ENCODE measurements at regions not wholly inside any gene's neighbourhood (a gene's known extent, or its start where the extent isn't known, plus 50 kb on each side); places are given as distances from the start of the nearest gene placed in this dataset.

- intact Hi-C loops (cut with DNase I), result no loop called here
Observed at GRCh38 chr9:85431339-85432102, 310.2 kb downstream of the AGTPBP1 start.

GRCh38 chr9:85430659-85431338 lies 311.0 kb downstream of the AGTPBP1 start:
- DNase-seq, result no peak
- intact Hi-C loops (cut with DNase I), result no loop called here
- peak in 1 of 2 donors; percentile 19 for ATAC-seq

More at GRCh38 chr9:85431339-85432102, 310.2 kb downstream of the AGTPBP1 start:
- no peak for ATAC-seq
- no peak for DNase-seq

GRCh38 chr9:85428230-85428629 lies 313.5 kb downstream of the AGTPBP1 start:
- intact Hi-C loops (cut with DNase I), result no loop called here
- no peak for ATAC-seq
- no peak for DNase-seq

GRCh38 chr9:85427772-85428171 lies 314.0 kb downstream of the AGTPBP1 start:
- intact Hi-C loops (cut with DNase I), result no loop called here
- ATAC-seq (no peak), DNase-seq (no peak)

DNA sequence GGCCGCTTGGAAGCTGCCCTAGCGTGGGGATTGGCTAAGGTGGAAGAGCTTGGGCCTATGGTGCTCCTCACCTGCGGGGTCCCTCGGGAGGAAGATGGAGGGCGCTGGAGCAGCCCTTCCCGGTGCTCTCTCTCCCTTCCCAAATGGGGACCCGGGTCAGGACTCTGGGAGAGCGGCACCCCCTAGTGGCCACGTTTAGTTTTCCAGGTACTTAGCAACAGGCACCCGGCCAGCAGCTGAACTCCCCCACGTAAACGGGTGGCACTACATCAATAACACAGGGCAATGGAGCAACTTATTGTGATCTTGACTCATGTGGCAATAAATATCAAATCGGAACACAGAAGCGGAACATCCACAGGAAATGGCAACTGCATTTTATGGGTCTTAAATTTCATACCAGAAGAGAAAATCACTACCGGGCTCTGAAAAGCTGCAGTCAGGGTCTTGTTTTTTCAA lies 316.6 kb downstream of the AGTPBP1 start:
- intact Hi-C loops (cut with DNase I), result no loop called here
- DNase-seq, result peak; percentile 57
- ATAC-seq, result peak; percentile 32 to 47

GRCh38 chr9:85423422-85423821 lies 318.3 kb downstream of the AGTPBP1 start:
- DNase-seq (no peak), ATAC-seq (no peak)
- intact Hi-C loops (cut with DNase I), result no loop called here

GRCh38 chr9:85421641-85422040 lies 320.1 kb downstream of the AGTPBP1 start:
- ATAC-seq, result no peak
- DNase-seq, result no peak
- intact Hi-C loops (cut with DNase I), result no loop called here

DNA sequence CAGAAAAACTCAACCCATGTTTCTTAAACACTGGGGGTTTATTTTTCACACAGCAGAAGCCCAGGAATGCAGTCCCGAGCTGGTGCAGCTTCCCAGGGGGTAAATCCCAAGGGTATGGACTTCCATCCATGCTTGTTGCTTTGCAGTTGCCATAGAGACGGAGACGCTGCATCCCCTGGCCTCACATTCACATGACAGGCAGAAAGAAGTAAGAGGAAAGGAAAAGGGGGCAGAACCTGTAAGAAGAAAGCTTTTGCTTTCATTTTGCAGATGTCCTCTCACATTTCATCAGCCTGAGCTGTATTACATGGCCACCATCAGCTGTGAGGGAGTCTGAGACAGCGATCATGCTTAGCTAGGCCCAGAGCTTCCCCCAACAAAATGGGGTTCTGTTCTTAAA lies 321.0 kb downstream of the AGTPBP1 start:
- ATAC-seq, result no peak
- no peak for DNase-seq
- intact Hi-C loops (cut with DNase I), result no loop called here

- intact Hi-C loops (cut with DNase I), result no loop called here
- no peak for DNase-seq
- no peak for ATAC-seq
Observed at GRCh38 chr9:85417674-85418073, 324.1 kb downstream of the AGTPBP1 start.

GRCh38 chr9:85416715-85417114 lies 325.0 kb downstream of the AGTPBP1 start:
- intact Hi-C loops (cut with DNase I), result no loop called here
- no peak for ATAC-seq
- no peak for DNase-seq

- no peak for ATAC-seq
- intact Hi-C loops (cut with DNase I), result no loop called here
- no peak for DNase-seq
Observed at GRCh38 chr9:85414390-85414789, 327.4 kb downstream of the AGTPBP1 start.

DNA sequence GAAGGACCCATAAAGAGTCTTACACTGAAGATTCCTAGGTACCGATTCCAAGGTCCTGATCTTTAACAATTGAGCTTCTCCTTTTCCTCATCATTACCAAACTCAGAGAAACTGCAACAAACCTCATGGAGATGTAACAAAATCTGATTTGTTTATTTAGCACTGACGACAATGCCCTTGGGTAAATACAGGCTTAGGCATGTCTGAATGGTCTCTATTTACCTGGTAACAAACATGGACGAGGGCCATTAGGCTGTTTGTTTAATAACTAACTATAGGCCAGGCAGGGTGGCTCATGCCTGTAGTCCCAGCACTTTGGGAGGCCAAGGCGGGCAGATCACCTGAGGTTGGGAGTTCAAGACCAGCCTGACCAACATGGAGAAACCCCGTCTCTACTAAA lies 333.3 kb downstream of the AGTPBP1 start:
- DNase-seq (no peak), ATAC-seq (no peak)
- intact Hi-C loops (cut with DNase I), result no loop called here

GRCh38 chr9:85405566-85405950 lies 336.2 kb downstream of the AGTPBP1 start:
- intact Hi-C loops (cut with DNase I), result no loop called here
- no peak for ATAC-seq
- no peak for DNase-seq

DNA sequence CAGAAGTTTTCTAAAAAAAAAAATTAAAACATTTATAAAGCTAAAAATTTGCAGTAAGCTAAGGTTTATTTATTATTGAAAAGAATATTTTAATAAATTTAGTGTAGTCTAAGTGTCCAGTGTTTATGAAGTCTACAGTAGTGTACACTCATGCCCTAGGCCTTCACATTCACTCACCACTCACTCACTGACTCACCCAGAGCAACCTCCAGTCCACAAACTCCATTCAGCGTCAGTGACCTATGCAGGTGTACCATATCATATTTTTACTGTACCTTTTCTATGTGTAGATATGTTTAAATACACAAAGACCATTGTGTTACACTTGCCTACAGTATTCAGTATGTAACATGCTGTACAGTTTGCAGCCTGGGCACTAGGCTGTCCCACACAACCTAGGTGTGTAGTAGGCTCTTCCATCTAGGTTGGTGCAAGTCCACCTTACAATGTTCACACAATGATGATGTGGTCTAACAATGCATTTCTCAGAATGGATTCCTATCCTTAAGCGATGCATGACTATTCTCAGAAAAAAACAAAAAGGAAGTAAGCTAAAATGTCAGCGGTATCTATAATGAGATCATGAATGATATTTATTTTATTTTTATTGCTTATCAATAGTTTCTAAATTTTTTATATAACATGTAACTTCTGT lies 336.7 kb downstream of the AGTPBP1 start:
- DNase-seq, result no peak
- intact Hi-C loops (cut with DNase I), result no loop called here
- ATAC-seq, result no peak

DNA sequence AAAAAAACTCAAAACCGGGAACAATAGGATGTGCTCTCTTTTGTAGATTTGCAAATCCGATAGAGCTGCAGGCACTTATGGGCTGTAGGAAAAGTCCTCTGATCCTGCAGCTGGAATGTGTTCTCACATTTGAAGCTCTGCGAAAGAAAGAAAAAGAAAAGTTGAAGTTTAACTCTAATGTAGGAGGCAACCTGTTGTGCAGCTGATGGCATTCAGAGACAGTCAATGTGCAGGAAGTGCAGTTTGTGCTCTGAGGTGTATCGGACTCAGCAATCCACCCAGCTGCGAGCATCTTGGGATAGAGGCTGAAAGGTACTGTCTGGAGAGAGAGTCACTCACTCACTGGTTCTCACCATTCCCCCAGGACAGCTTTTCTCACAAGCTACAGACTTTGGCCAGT lies 339.2 kb downstream of the AGTPBP1 start:
- no peak for DNase-seq
- intact Hi-C loops (cut with DNase I), result no loop called here
- no peak for ATAC-seq

DNA sequence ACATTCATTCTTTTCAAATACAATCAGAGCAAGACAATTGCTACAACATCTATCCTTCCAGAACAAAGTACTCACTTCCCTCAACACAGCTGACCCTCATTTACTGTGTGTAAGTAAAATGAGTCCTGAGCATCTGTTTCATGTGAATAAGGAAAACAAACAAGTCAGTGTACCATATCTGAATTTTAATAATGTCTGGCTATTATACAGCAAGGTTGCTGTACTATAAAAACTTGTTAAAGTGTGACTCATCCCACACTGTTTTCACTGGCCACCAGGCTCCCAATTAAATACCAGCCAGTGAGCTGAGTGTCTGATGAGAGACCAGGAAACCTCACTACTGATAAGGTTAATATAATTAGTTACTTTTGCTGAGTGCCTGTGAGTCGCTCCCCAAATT lies 339.8 kb downstream of the AGTPBP1 start:
- intact Hi-C loops (cut with DNase I), result no loop called here

GRCh38 chr9:85397005-85397404 lies 344.7 kb downstream of the AGTPBP1 start:
- ATAC-seq (no peak), DNase-seq (no peak)
- intact Hi-C loops (cut with DNase I), result no loop called here

More for the DNA sequence above, 339.8 kb downstream of the AGTPBP1 start:
- ATAC-seq (peak; percentile 50 to 85), DNase-seq (no peak)

DNA sequence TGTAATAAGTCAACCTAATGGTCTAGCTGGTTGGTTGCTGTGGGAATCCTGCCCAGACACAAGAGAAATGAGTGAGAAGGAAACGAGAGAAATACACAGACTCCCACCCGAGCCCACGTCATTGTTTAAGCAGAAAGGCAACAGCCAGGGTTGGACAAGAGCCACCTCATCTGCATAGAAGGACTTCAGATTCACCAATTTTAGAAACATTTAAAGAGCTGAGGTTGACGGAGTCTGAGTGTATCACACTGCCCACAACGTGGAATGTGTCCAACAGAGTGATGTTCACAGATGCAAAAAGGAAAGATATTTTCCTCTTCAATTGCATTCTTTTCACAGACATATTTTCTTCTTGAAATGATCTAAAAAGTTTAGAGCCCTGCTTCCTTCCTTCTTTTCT lies 349.5 kb downstream of the AGTPBP1 start:
- intact Hi-C loops (cut with DNase I), result no loop called here
- ATAC-seq, result no peak
- no peak for DNase-seq

- no peak for ATAC-seq
Observed at GRCh38 chr9:85377731-85378289, 363.9 kb downstream of the AGTPBP1 start.

GRCh38 chr9:85368781-85369180 lies 373.0 kb downstream of the AGTPBP1 start:
- ATAC-seq, result no peak
- DNase-seq, result no peak
- intact Hi-C loops (cut with DNase I), result no loop called here

More at GRCh38 chr9:85377731-85378289, 363.9 kb downstream of the AGTPBP1 start:
- intact Hi-C loops (cut with DNase I), result no loop called here
- DNase-seq, result no peak

Data from left cardiac atrium (tissue), 4 donors.